Cardiac fibroblast (primary cell): ENCODE measurements at regions not wholly inside any gene's neighbourhood (a gene's known extent, or its start where the extent isn't known, plus 50 kb on each side); places are given as distances from the start of the nearest gene placed in this dataset.

Experiments used
- DNase-seq, 2 donors: peaks; one replicate each; pipeline versions ENCODE4 v3.0.0 to v3.0.0-alpha.2; 2010; ENCODE audit warnings: low read depth in 2 of 2
- H3K4me3 ChIP-seq, 2 donors: replicated peaks in 1 of 2; 1 replicate in 1 of 2; 2 replicates in 1 of 2; pipeline ENCODE4 v1.5.1; 2011; ENCODE audit warnings: low read depth in 2 of 2, low read length in 2 of 2, mild to moderate bottlenecking in 2 of 2, moderate library complexity in 1 of 2
- CTCF ChIP-seq: IDR thresholded peaks from one replicate; pipeline ENCODE4 v1.5.1; 2011; ENCODE audit warnings: low read depth, mild to moderate bottlenecking, low read length, inconsistent platforms

- no peak overlapping the region for H3K4me3 ChIP-seq
- TF ChIP-seq CTCF = no peak
- no peak for DNase-seq
Observed at GRCh38 chr9:75226403-75227139, 138.3 kb downstream of the OSTF1 start.

GRCh38 chr9:75228893-75229292 is 140.6 kb downstream of the OSTF1 start:
- no peak for TF ChIP-seq CTCF

GRCh38 chr9:75229605-75230332 is 141.5 kb downstream of the OSTF1 start:
- no peak for TF ChIP-seq CTCF
- peak; percentile 27 to 57 for DNase-seq
- no peak overlapping the region for H3K4me3 ChIP-seq

More at GRCh38 chr9:75228893-75229292, 140.6 kb downstream of the OSTF1 start:
- no peak for DNase-seq
- no peak overlapping the region for H3K4me3 ChIP-seq

DNA sequence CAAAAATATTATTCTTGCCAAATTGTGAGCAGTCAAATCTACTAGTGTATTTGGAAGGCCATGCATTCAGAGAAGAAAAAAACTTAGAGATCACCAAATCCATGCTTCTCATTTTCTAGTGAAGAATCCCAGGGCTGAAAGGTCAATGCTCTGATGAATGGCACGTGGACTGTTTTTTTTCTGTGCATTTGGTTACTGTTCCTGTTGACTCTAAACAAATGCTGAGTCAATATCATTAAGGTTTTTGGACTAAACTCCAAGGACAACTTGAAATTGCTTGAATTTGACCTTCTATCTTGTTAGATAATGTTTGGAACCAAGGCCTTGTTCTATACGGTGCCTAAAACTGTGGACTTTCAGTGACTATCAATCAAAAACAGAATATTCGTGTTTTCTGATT is 142.2 kb downstream of the OSTF1 start:
- no peak overlapping the region for H3K4me3 ChIP-seq
- no peak for TF ChIP-seq CTCF
- DNase-seq = no peak

- no peak overlapping the region for H3K4me3 ChIP-seq
- no peak for TF ChIP-seq CTCF
- DNase-seq = no peak
Observed at GRCh38 chr9:75231167-75231566, 142.9 kb downstream of the OSTF1 start.

DNA sequence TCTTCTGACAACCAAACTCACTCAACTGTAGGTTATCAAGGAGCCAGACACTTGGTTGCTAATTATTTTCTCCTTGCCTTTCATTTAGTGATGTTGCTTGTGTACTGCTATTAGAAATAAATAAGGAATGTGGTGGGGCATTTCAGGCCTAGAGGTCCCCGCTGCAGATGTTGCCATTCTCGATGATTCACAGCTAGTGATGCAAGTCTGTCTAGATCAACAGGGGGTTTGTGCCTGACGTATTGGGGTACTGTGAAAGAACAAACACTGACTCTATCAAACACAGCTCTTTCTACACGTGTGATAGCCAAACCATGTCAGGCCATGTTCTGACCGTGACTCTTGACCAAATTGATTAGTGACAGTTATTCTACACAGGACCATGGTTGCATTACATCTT is 144.7 kb downstream of the OSTF1 start:
- no peak overlapping the region for H3K4me3 ChIP-seq
- TF ChIP-seq CTCF = no peak
- DNase-seq = peak in 1 of 2 donors; percentile 78
